GM19025 (cell line): ENCODE measurements at regions not wholly inside any gene's neighbourhood (a gene's known extent, or its start where the extent isn't known, plus 50 kb on each side); places are given as distances from the start of the nearest gene placed in this dataset.

ENCODE experiments used
- ATAC-seq: cut with Tn5 transposase; IDR thresholded peaks from one replicate; pipeline ENCODE4 v1.9.1; 2021; ENCODE audit warnings: mild to moderate bottlenecking, low read depth, moderate library complexity; ENCODE audit not compliant: unreplicated experiment

GRCh38 chr18:46262856-46263255 lies 158.7 kb downstream of the HAUS1 start:
- no peak for ATAC-seq

- no peak for ATAC-seq
These were observed 160.1 kb downstream of the HAUS1 start for GRCh38 chr18:46264255-46264654.

- ATAC-seq, result no peak
These were observed 161.3 kb downstream of the HAUS1 start for GRCh38 chr18:46265196-46266156.

GRCh38 chr18:46266473-46266872 lies 162.3 kb downstream of the HAUS1 start:
- ATAC-seq, result no peak

- ATAC-seq, result no peak
These were observed 164.5 kb downstream of the HAUS1 start for GRCh38 chr18:46268671-46269070.

GRCh38 chr18:46269275-46269674 lies 165.1 kb downstream of the HAUS1 start:
- no peak for ATAC-seq

GRCh38 chr18:46271488-46271887 lies 167.3 kb downstream of the HAUS1 start:
- ATAC-seq, result no peak

- no peak for ATAC-seq
These were observed 169.7 kb downstream of the HAUS1 start for GRCh38 chr18:46273861-46274260.

GRCh38 chr18:46274266-46274665 lies 170.1 kb downstream of the HAUS1 start:
- ATAC-seq, result no peak

GRCh38 chr18:46275370-46275769 lies 171.2 kb downstream of the HAUS1 start:
- ATAC-seq, result no peak

- ATAC-seq, result no peak
These were observed 172.6 kb downstream of the HAUS1 start for GRCh38 chr18:46276748-46277147.

GRCh38 chr18:46278481-46279465 lies 174.6 kb downstream of the HAUS1 start:
- ATAC-seq, result no peak

GRCh38 chr18:46279673-46280072 lies 175.5 kb downstream of the HAUS1 start:
- no peak for ATAC-seq

- peak; percentile 62 for ATAC-seq
These were observed 177.3 kb downstream of the HAUS1 start for GRCh38 chr18:46281185-46282176.

- ATAC-seq, result no peak
These were observed 178.0 kb downstream of the HAUS1 start for GRCh38 chr18:46282177-46282570.

GRCh38 chr18:46282646-46283045 lies 178.5 kb downstream of the HAUS1 start:
- no peak for ATAC-seq

- ATAC-seq, result no peak
These were observed 179.1 kb downstream of the HAUS1 start for GRCh38 chr18:46283268-46283667.

GRCh38 chr18:46283895-46284295 lies 179.7 kb downstream of the HAUS1 start:
- no peak for ATAC-seq

GRCh38 chr18:46289463-46289862 lies 185.3 kb downstream of the HAUS1 start:
- ATAC-seq, result no peak

GRCh38 chr18:46289931-46290330 lies 185.7 kb downstream of the HAUS1 start:
- no peak for ATAC-seq
